IPS-18c (cell line): ENCODE measurements at regions not wholly inside any gene's neighbourhood (a gene's known extent, or its start where the extent isn't known, plus 50 kb on each side); places are given as distances from the start of the nearest gene placed in this dataset.

Experiments
- H3K4me3 ChIP-seq: 2 replicates; pipeline ENCODE4 v1.7.0; 2013; ENCODE audit warnings: low read depth, mild to moderate bottlenecking, low read length, moderate library complexity; ENCODE audit not compliant: insufficient read depth
- H3K9me3 ChIP-seq: one replicate; pipeline ENCODE4 v1.6.1; 2013; ENCODE audit warnings: mild to moderate bottlenecking, low read length, moderate library complexity; ENCODE audit not compliant: control insufficient read depth, insufficient read depth

DNA sequence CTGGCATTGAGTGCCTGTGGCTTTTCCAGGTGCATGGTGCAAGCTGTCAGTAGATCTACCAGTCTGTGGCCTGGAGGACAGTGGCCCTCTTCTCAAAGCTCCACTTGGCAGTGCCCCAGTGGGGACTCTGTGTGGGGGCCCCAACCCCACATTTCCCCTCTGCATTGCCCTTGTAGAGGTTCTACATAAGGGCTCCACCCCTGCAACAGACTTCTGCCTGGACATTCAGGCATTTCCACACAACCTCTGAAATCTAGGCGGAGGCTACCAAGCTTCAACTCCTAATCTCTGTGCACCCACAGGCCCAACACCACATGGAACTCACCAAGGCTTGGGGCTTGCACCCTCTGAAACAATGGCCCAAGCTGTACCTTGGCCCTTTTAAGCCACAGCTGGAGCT is 102.7 kb upstream of the PLEKHG7 start:
- Histone ChIP-seq H3K4me3 (peak overlapping the region; percentile 28; the same call in 1 of the 2 replicates), H3K9me3 (peaks cover 5% of the 10 kb centered on the region)

DNA sequence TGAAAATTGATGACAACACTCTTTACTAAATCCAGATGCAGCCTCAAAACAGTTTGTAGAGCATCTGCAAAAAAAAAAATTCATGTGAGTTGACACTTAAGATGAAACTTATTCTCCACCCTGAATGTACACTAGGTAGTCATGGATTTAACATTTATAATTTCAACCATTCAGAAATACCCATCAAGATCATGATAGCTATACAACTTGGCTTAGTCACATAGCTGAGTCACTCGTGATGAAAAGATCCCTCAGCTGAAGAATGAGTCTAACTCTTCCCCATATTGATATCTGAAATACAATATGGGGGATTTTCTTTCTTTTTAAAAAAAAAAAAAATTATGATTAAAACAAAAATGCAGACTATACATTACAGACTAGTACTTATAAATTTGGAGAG is 104.8 kb upstream of the PLEKHG7 start:
- Histone ChIP-seq H3K9me3 (peaks cover 5% of the 10 kb centered on the region), H3K4me3 (no peak overlapping the region)

DNA sequence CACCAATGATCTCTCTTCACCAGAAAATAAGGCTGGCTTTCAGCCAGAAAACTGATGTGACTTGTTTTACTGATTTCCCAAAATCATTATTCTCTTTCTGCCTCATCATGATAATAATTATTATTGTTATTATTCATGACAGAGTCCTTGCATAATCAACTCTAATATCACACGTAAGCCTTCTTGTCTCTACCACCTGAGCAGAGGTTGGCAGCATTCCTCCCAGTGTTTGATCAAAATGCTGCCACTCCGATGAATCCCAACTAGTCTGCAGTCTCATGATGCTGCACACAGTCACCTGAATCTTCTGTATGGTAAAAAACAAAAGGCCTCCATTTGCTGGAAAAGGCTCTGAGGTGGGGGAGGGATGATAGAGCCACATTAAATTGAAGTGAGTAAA is 105.7 kb upstream of the PLEKHG7 start:
- peaks cover 5% of the 10 kb centered on the region for H3K9me3 ChIP-seq
- H3K4me3 ChIP-seq: no peak overlapping the region

DNA sequence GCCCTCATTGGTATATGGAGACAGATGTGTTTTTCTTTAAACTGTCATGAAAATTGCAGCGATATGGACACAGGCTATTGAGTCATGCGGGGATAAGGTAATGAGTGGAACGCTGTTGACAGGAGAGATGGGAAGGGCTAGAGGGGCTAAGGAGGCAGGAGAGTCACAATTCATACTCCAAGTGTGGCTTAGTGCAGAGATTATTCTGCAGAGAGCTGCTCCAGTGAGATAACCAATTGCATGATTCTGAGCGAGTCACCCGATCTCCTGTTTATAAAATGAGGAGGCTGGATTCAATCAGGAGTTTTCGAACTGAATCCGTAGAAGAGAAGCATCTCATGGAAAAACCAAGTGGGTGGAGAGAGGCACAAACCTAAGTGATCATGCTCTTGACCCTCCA is 106.4 kb upstream of the PLEKHG7 start:
- peaks cover 5% of the 10 kb centered on the region for H3K9me3 ChIP-seq
- H3K4me3 ChIP-seq: no peak overlapping the region

DNA sequence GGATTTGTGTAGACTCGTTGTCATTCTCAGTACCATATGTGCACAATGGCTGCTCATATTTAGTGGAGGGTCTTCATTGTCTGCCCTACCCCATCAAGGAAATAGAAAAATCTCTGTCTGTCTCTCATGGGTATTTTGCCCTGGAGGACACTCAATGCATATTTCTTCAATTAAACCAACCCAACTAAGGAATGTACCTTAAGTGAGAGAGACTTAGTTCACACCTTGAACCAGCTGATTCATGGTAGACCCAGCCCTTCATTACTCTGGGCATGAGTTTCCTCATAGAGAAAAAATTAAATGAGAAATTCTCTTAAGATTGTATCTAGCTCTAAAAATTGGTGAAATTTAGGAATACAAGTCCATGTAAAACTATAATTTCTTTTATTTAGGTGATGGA is 107.1 kb upstream of the PLEKHG7 start:
- H3K9me3 ChIP-seq: peaks cover 5% of the 10 kb centered on the region
- no peak overlapping the region for H3K4me3 ChIP-seq

DNA sequence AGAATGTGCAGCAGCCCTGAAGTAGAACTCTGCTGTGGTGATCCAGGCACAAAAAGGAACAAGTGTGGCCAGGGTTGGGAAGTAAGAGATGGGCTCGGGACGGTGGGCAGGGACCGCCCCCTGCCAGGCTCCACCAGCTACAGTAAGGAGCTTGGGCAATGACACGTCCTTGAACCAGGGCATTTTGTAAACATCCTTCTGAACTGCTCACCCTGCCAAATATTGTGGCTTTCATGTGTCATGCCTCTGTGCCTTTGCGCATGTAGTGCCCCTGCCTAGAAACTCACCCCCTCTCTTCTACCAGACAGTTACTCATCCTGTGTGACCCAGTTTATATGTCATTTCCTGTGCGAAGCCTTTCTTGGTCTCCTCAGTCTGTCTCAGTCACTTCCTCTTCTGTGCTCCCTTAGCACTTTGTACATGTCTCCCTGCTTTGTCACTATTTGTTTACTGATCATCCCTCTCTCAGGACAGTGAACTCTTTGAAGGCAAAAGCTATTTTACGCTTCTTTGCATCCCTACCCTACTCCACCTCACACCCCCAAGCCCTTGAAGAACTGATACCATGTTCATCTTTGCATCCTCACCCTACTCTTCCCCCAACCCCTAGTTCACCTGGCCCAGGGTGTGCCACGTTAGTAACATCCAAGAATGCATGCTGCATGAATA is 108.9 kb upstream of the PLEKHG7 start:
- H3K4me3 ChIP-seq: no peak overlapping the region
- H3K9me3 ChIP-seq: no peaks in the 10 kb centered on the region

DNA sequence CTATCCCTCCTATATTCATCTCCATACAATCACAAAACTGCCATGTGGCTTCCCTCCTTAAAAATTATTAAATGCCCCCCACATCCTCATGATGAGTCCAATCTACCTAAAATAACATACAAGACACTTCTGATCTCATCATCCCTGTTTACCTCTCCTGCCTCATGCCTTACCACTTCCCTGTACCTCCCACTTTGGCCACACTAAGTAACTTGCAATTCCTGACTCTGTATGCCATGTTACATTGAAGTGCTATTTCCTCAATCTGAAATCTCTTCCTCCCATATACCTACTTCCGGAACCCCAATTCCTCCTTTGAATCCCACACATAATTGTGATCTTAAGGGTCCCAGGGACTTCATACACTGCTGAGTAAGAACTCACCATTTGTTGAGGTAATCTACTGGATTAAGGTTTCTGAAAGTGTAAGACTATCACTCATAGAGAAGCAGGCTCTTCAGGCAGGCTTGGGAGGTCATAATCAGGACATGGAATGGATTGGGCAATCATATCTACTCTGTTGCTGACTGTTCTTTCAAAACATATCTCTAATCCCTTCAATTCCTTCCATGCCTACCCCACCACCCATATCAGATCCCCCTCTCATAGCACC is 117.6 kb upstream of the PLEKHG7 start:
- H3K4me3 ChIP-seq: no peak overlapping the region
- H3K9me3 ChIP-seq: no peaks in the 10 kb centered on the region

DNA sequence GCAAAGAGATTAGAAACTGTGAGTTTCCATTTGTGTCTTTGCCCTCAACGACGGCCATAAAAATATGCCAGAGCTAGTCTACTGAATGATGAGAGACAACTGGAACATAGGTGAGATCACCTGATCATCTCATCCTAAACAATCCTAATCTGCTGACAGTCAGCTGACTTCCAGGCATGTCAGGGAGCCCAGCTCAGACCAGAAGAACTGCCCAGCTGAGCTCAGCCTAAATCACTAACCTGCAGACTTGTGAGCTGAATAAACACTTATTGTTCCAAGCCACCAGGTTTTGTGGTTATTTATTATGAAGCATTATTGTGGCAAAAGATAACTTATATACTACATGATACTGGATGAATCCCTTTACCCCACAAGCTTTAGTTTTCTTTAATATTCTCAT is 118.9 kb upstream of the PLEKHG7 start:
- Histone ChIP-seq H3K4me3 (no peak overlapping the region), H3K9me3 (no peaks in the 10 kb centered on the region)

DNA sequence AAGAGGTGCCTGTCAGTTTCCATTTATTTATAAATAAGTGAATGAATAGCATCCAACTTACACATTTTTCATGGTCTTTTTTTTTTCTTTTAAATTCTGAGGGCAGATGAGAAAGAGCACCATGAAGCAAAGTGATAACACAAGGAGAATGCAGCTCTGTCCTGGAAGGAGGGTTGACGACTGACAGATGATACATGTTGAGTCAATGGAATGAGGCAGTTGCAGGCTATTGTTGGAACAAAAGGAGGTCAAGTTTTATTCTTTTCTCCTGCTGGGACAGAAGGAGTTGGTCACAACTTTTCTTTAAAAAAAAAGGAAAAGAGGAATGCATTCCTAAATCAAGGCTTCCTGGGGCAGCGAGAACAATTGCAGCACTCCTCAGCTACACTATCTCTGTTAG is 119.9 kb upstream of the PLEKHG7 start:
- Histone ChIP-seq H3K9me3 (no peaks in the 10 kb centered on the region), H3K4me3 (no peak overlapping the region)

DNA sequence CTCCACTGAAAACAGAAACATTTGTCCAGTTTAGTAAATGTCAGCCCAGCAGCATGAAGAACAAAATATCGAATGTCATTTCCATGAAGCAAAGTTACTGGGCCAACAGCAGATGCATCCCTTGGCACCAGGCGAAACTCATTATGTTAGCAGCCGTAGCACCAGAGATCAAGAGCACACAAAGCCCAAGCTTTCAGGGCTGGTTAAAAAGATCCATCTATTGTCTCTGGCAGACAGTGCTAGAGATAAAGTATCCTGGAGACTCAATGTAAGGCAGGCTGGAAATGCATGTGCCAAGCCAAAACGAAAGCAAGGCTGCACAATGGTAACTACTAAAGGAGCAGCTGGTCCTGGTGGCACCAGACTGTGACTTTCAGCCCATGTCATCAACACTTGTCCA is 120.3 kb upstream of the PLEKHG7 start:
- Histone ChIP-seq H3K9me3 (no peaks in the 10 kb centered on the region), H3K4me3 (no peak overlapping the region)

DNA sequence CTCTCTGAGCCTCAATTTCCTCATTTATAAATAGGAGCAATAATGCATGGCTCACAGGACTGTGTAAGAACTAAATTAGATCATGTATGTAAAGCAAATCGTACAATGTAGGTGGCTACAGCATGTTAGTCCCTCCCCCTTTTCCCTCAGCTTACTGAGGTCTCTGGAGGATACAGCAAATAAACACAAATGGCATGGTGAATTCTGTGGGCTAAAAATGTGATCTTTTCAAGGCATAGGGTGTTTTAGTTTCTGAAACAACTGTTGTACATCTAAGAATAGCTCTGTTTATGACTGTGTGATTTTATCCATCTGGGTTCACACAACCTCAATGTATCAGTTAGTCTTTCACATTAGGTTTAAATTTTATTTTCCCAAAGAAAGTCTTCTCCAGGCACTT is 121.2 kb upstream of the PLEKHG7 start:
- Histone ChIP-seq H3K9me3 (no peaks in the 10 kb centered on the region), H3K4me3 (no peak overlapping the region)

DNA sequence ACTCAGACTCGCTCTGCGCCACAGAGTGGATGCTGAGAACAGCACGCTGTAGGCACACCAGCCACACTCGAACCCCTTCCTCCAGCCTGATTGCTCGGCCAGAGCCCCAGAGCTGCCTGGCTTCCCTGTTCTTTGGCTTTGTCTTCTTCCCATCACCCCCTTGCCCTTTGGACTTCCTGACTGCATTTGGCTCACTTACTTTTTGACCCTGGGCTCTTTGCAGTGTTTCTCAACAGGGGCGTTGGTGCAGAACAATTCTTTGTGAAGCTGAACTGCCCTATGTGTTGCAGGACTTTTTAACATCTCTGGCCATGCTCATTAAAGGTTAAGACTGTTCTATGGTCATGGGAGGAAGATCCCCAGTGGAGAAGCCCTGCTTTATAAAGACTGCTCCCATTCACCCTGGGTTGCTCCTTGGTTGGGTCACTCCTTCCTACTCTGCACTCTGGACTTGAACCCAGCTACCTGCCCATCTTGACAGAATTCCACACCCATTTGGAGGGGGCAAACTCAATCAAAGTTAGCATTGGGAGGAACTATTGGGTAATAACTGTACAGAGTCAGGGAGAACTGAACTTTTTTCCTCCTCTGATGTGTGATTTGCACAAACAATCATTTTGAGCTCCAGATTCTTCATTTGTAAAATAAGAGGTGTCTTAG is 127.7 kb upstream of the PLEKHG7 start:
- Histone ChIP-seq H3K4me3 (no peak overlapping the region), H3K9me3 (no peaks in the 10 kb centered on the region)

DNA sequence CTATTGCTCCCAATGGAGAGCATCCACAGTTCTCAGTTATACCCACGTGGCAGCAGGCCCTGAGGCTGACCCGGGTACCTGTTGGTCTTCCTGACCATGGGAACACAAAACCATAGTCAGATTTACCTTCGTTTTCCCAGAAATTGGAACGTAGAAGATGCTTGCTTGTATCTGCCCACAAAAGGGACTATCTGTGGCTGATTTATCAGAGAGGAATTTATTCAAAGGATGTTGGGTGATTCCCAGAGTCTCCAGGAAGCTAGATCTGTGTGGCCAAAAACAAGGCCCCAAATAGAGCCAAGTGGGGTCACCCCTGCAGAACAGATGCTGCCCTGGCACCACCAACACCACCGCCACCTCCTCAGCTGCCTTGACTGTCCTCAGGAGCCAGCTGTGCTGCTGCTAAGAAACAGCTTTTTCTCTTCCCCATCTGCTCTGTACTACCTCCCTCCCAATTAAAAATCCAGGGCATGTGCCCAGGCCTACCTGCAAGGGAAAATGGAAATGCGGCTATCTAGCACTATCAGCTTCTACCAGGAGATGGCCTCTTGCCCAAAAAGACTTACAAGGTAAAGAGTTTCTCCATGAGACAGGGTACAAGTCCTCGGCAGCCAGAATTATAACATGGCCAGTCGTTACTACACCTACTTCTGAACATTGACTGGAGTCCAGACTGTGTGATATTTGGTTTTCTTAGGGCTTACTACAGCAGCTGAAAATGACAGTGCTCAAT is 128.6 kb upstream of the PLEKHG7 start:
- no peak overlapping the region for H3K4me3 ChIP-seq

DNA sequence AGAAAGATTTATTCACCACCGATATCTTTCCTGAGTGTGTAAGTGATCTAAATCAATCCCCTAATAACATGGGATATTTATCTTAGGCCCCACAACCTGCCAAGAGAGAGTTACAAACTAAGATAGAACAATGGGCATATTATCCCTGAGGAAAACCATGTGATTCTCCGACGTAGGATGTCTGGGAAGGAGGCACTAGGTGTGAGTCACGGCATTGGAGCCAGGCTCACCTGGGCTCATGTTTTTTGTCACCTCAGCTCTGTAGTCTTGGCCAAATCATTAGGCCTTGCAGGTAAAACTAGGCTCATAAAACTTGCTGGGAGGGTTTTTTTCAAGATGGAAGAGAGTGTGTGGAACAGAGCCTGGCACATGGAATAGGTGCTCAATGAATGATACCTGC is 129.7 kb upstream of the PLEKHG7 start:
- no peak overlapping the region for H3K4me3 ChIP-seq
- no peaks in the 10 kb centered on the region for H3K9me3 ChIP-seq

More for the DNA sequence above, 128.6 kb upstream of the PLEKHG7 start:
- H3K9me3 ChIP-seq: no peaks in the 10 kb centered on the region

DNA sequence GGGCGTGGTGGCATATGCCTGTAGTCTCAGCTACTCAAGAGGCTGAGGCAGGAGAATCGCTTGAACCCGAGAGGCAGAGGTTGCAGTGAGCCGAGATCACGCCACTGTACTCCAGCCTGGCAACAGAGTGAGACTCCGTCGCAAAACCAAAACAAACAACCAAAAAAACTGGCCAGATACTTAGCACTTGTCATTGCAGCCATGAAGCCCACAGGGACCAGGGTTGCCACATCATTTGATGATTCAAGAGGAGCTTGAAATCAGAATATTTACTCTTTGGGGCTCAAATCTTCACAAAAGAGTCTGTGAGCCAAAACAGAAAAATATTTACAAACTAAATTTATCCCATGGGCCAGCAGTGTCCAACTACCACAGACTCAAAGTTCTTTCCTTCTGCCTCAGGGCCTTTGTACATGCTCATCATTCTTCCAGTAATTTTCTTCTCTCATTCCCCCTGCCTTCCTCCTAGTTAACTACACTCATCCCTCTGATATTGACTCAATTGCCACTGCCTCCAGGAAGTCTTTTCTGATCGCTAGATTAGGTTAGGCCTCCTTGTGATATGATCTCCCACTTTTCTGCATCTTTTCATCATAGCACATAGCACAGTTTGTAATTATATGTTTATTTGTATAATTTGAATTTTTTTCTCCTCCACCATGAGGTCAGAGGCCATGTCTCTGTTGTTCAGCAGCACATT is 130.8 kb upstream of the PLEKHG7 start:
- Histone ChIP-seq H3K4me3 (no peak overlapping the region), H3K9me3 (no peaks in the 10 kb centered on the region)

DNA sequence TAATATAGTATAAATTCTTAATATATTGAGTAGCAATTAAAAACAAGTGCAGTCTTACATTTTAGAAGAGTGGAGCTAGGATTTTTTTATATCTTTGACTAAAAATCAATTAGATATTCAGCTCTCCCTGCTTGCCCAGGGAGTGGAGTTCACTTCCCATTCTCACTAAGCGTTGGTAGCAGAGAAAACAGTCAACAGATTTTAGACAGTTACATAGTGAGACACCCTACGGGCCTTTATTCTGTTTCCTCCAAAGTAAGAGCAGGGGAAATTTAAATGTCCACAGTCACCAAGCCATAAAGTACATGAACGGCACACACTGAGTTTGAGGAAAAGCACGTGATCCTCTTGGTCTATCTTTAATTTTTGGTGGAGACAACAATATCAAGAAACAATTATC is 131.6 kb upstream of the PLEKHG7 start:
- no peak overlapping the region for H3K4me3 ChIP-seq
- no peaks in the 10 kb centered on the region for H3K9me3 ChIP-seq

DNA sequence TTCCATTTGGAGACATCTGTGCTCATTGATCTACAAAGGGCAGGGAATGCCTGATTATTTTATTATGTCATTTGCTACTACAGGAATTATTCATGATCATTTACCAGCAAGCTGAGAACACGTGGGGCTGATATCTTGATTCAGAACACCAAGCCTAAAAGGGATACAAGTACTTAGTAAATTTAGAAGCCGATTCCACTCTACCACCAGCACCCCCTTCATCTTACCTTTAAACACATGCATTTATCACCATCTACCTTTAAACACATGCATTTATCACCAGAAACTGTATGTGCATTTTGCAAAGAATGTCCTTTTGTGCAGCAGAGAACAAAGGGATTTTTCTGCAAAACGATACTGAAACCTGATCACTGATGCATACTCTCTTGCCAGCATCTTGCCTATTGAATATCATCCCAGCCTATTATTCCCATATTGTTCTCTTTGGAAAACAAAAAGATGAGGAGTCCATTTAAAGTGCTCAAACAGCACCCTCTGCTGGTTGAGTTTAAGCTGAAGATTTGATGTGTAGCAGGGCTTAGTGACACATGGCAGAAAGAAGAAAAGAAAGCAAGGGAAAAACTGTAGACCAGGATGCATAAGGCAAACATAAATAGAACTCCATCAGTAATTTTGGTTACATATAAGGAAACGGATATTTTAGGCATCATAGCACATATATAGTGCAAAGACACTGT is 132.6 kb upstream of the PLEKHG7 start:
- no peak overlapping the region for H3K4me3 ChIP-seq
- H3K9me3 ChIP-seq: no peaks in the 10 kb centered on the region
